HUDEP-2 (cell line): ENCODE measurements at regions not wholly inside any gene's neighbourhood (a gene's known extent, or its start where the extent isn't known, plus 50 kb on each side); places are given as distances from the start of the nearest gene placed in this dataset.

Source experiments
- DNase-seq, 76 experiments: peaks; one replicate each; lab custom pipeline; 2025; ENCODE audit not compliant: unreplicated experiment in 76 of 76; lab: John Stamatoyannopoulos, UW

- DNase-seq = no peak
Measured at GRCh38 chr3:178458313-178459037, 77.8 kb upstream of the KCNMB2 start.

- DNase-seq = no peak
Measured at GRCh38 chr3:178459038-178459410, 77.2 kb upstream of the KCNMB2 start.

- DNase-seq = no peak
Measured at GRCh38 chr3:178465260-178466180, 70.7 kb upstream of the KCNMB2 start.

GRCh38 chr3:178472941-178473340 is 63.3 kb upstream of the KCNMB2 start:
- no peak for DNase-seq

GRCh38 chr3:178474526-178474925 is 61.7 kb upstream of the KCNMB2 start:
- DNase-seq = peak in 1 of 76 experiments; percentile 22

- peak in 4 of 76 experiments; percentile 3 to 10 (median 4) for DNase-seq
Measured at GRCh38 chr3:178475062-178475461, 61.2 kb upstream of the KCNMB2 start.

- no peak for DNase-seq
Measured at GRCh38 chr3:178476886-178477285, 59.4 kb upstream of the KCNMB2 start.

GRCh38 chr3:178479446-178479845 is 56.8 kb upstream of the KCNMB2 start:
- DNase-seq = no peak

- no peak for DNase-seq
Measured at GRCh38 chr3:178479860-178480259, 56.4 kb upstream of the KCNMB2 start.

- no peak for DNase-seq
Measured at GRCh38 chr3:178480274-178480673, 56.0 kb upstream of the KCNMB2 start.

- DNase-seq = no peak
Measured at GRCh38 chr3:178480795-178481194, 55.4 kb upstream of the KCNMB2 start.

- no peak for DNase-seq
Measured at GRCh38 chr3:178482981-178483380, 53.3 kb upstream of the KCNMB2 start.

GRCh38 chr3:178483704-178484103 is 52.5 kb upstream of the KCNMB2 start:
- no peak for DNase-seq

GRCh38 chr3:178485756-178486155 is 50.5 kb upstream of the KCNMB2 start:
- DNase-seq = no peak
